ENCODE measurements at regions not wholly inside any gene's neighbourhood (a gene's known extent, or its start where the extent isn't known, plus 50 kb on each side); places are given as distances from the start of the nearest gene placed in this dataset.

- Histone ChIP-seq H3K4me2 (ENCODE audit: control insufficient read depth, extremely low read depth, insufficient read depth, low read depth, low read length) (peak overlapping the region; percentile 56), H3K4me1 (ENCODE audit: control insufficient read depth, extremely low read depth, insufficient read depth, low read length) (peaks cover 10% of the 10 kb centered on the region), H3K9ac (ENCODE audit: control insufficient read depth, extremely low read depth, insufficient read depth, low read length) (no peak overlapping the region), H3K4me3 (ENCODE audit: control insufficient read depth in 2 of 3, extremely low read depth in 1 of 3, insufficient read depth in 2 of 3, low read depth in 1 of 3, low read length in 3 of 3) (peak overlapping the region in 1 of 3 experiments; percentile 52), H3K79me2 (ENCODE audit: control insufficient read depth, insufficient read depth, low read length) (no peaks in the 10 kb centered on the region), H3K27me3 (ENCODE audit: control insufficient read depth, extremely low read depth, insufficient read depth, low read length) (no peaks in the 10 kb centered on the region), H3K9me3 (ENCODE audit: control insufficient read depth, low read depth, low read length) (no peaks in the 10 kb centered on the region), H3K27ac (ENCODE audit: control insufficient read depth, insufficient read depth, low read length) (no peak overlapping the region), H3K36me3 (ENCODE audit: control insufficient read depth in 2 of 2, extremely low read depth in 1 of 2, insufficient read depth in 2 of 2, low read length in 2 of 2) (no peaks in the 10 kb centered on the region), H4K20me1 (ENCODE audit: control insufficient read depth, extremely low read depth, insufficient read depth, low read length) (no peaks in the 10 kb centered on the region), H3K9me1 (ENCODE audit: control insufficient read depth, extremely low read depth, insufficient read depth, low read length) (no peaks in the 10 kb centered on the region), H2AFZ (ENCODE audit: control insufficient read depth, low read length) (peak overlapping the region; percentile 41)
- peak; percentile 88 for FAIRE-seq
- no peak for DNase-seq (ENCODE audit: low read depth, low spot score)
- dilution Hi-C loops (cut with MboI; ENCODE audit: extremely low pct_ligation_motif_present, low sequenced_read_pairs), result no loop called here
- TF ChIP-seq EZH2 (IDR thresholded peaks at IDR 0.05; ENCODE audit: low read length) (no peak), CTCF (optimal IDR thresholded peaks at IDR 0.05 in 1 of 3, IDR thresholded peaks at IDR 0.05 in 1 of 3, conservative IDR thresholded peaks at IDR 0.05 in 1 of 3; ENCODE audit: extremely low read depth in 1 of 3, insufficient read depth in 2 of 3, low read length in 3 of 3) (no peak)
These were observed 251.8 kb upstream of the BLID start for GRCh38 chr11:122367809-122368231.

- TF ChIP-seq EZH2 (IDR thresholded peaks at IDR 0.05; ENCODE audit: low read length) (no peak), CTCF (optimal IDR thresholded peaks at IDR 0.05 in 1 of 3, IDR thresholded peaks at IDR 0.05 in 1 of 3, conservative IDR thresholded peaks at IDR 0.05 in 1 of 3; ENCODE audit: extremely low read depth in 1 of 3, insufficient read depth in 2 of 3, low read length in 3 of 3) (no peak)
- H3K4me1 ChIP-seq (ENCODE audit: control insufficient read depth, extremely low read depth, insufficient read depth, low read length), result peaks cover 10% of the 10 kb centered on the region
- H2AFZ ChIP-seq (ENCODE audit: control insufficient read depth, low read length), result no peak overlapping the region
- dilution Hi-C loops (cut with MboI; ENCODE audit: extremely low pct_ligation_motif_present, low sequenced_read_pairs), result no loop called here
- no peaks in the 10 kb centered on the region for H3K79me2 ChIP-seq (ENCODE audit: control insufficient read depth, insufficient read depth, low read length)
- FAIRE-seq, result no peak
- H3K36me3 ChIP-seq (ENCODE audit: control insufficient read depth in 2 of 2, extremely low read depth in 1 of 2, insufficient read depth in 2 of 2, low read length in 2 of 2), result no peaks in the 10 kb centered on the region
- no peaks in the 10 kb centered on the region for H3K9me1 ChIP-seq (ENCODE audit: control insufficient read depth, extremely low read depth, insufficient read depth, low read length)
- H3K27me3 ChIP-seq (ENCODE audit: control insufficient read depth, extremely low read depth, insufficient read depth, low read length), result no peaks in the 10 kb centered on the region
- no peak overlapping the region for H3K4me2 ChIP-seq (ENCODE audit: control insufficient read depth, extremely low read depth, insufficient read depth, low read depth, low read length)
- no peak for DNase-seq (ENCODE audit: low read depth, low spot score)
- no peak overlapping the region for H3K4me3 ChIP-seq (ENCODE audit: control insufficient read depth in 2 of 3, extremely low read depth in 1 of 3, insufficient read depth in 2 of 3, low read depth in 1 of 3, low read length in 3 of 3)
- H3K27ac ChIP-seq (ENCODE audit: control insufficient read depth, insufficient read depth, low read length), result no peak overlapping the region
- no peaks in the 10 kb centered on the region for H3K9me3 ChIP-seq (ENCODE audit: control insufficient read depth, low read depth, low read length)
- H4K20me1 ChIP-seq (ENCODE audit: control insufficient read depth, extremely low read depth, insufficient read depth, low read length), result no peaks in the 10 kb centered on the region
- no peak overlapping the region for H3K9ac ChIP-seq (ENCODE audit: control insufficient read depth, extremely low read depth, insufficient read depth, low read length)
These were observed 249.8 kb upstream of the BLID start for GRCh38 chr11:122365610-122366360.
